HG02642 (cell line): ENCODE measurements at regions not wholly inside any gene's neighbourhood (a gene's known extent, or its start where the extent isn't known, plus 50 kb on each side); places are given as distances from the start of the nearest gene placed in this dataset.

Experiments used
- ATAC-seq: cut with Tn5 transposase; IDR thresholded peaks from one replicate; pipeline ENCODE4 v1.9.1; 2021; ENCODE audit warnings: mild to moderate bottlenecking; ENCODE audit not compliant: unreplicated experiment, poor library complexity

GRCh38 chr12:115222220-115222619 lies 538.2 kb upstream of the TBX3 start:
- ATAC-seq = no peak

GRCh38 chr12:115216301-115216700 lies 532.3 kb upstream of the TBX3 start:
- ATAC-seq = no peak

DNA sequence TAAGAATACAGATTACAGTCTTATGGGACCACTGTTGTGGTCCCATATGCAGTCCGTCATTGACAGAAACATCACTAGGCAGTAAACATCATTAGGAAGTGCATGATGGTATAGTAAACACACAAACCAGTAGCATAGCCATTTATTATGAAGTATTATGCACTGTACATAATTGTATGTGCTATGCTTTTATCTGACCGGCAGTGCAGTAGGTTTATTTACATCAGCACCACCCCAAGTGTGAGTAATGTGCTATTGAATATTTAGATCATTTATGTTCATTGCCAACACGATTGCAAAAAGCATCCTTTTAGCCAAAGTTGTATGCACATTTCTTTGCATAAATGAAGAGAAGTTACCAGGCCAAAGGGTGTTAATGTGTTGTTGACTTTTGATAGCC lies 531.6 kb upstream of the TBX3 start:
- no peak for ATAC-seq

- ATAC-seq = no peak
These were observed 529.6 kb upstream of the TBX3 start for GRCh38 chr12:115213538-115214016.

GRCh38 chr12:115213118-115213517 lies 529.1 kb upstream of the TBX3 start:
- no peak for ATAC-seq

GRCh38 chr12:115212356-115212755 lies 528.4 kb upstream of the TBX3 start:
- ATAC-seq = no peak

DNA sequence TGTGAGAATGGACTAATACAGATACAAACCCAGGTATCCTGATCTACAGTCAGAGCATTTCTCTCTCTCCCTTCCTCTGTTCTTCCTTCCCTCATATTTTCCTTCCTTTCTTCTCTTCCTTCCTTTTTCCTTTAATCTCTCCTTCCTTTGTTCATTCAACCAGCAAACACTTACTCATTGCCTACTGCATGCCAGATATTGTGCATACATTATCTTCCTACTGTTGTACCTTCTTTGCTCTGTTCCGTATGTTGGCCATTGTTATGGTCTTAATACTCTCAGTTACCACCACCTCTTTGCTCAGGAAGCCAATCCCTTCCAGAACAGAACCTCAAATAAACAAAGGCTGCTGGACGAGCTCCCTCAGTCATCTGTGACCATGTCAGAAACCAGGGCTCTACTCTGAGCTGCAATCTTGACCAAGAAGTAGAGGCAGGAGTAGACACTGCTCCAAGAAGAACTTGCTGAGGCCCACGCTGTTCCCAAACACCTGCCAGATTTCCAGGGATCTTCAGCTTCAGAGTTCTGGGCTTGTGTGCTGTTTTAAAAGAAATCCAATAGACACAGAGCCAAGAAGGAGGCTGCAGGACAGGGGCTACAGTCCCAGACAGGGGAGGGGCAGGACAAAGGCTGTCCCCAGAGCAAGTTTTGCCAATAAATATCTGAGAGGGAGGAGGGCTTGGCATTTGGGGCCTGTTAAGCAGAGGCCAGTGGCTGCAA lies 526.7 kb upstream of the TBX3 start:
- no peak for ATAC-seq

- ATAC-seq = no peak
These were observed 525.3 kb upstream of the TBX3 start for GRCh38 chr12:115209230-115209629.

- ATAC-seq = no peak
These were observed 524.1 kb upstream of the TBX3 start for GRCh38 chr12:115208098-115208497.

- ATAC-seq = no peak
These were observed 523.4 kb upstream of the TBX3 start for GRCh38 chr12:115207216-115207915.

DNA sequence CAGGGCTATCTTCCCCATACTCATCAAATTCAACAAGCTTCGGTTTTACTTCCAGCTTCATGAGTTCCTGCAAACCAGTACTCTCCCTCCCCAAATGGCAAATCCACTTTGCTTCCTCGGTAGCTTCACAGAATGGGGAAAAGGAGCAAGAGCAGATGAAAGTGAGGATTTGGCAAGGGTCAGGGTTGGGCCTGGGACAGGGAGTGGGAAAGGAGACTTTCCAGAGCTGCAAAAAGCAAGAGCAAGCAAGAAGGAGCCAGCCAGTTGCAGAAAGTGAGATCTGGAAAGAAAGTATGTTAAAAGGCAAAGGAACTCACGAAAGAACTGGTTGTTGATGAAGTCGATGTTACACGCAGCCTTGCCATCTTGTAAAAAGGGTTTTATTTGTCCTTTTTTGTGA lies 522.8 kb upstream of the TBX3 start:
- no peak for ATAC-seq

- no peak for ATAC-seq
These were observed 521.9 kb upstream of the TBX3 start for GRCh38 chr12:115205755-115206308.

GRCh38 chr12:115204957-115205754 lies 521.2 kb upstream of the TBX3 start:
- ATAC-seq = no peak

GRCh38 chr12:115203701-115204100 lies 519.7 kb upstream of the TBX3 start:
- no peak for ATAC-seq

DNA sequence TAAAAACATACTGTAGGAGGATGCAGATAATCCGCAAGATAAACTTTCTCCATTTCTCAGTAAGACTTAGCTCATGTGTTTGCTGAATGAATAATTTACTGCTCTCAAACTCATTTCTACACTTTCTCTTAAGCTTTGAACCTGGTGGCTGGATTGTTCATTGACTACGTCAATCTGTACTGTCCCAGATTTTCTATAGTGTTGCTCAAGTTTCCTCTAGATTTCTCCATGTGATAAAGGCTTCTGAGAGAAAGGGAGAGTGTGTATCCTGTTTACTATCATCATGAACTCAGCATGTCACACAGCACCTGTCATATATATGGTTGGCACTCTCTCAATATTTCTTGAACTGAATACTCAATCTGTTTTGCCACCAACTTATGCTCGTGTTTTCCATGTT lies 518.0 kb upstream of the TBX3 start:
- ATAC-seq = no peak

DNA sequence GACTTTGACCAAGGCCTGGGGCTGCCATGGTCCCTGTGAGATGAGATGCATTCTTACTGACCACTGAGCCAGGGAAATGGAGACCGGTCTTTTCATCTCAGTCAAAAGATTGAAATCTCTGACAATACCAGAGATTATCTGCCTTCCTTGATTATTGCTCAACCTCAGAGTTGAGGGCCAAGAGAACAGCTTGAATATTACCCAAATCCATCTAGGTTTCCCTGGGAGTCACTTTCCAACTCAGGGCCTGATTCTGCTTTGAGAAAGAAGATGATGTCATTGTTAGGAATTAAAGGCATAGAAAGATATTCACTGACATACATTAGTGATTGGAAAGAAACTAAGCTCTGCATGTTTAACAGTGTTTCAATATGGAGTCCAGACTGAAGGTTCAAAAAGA lies 515.9 kb upstream of the TBX3 start:
- ATAC-seq = no peak

- no peak for ATAC-seq
These were observed 510.9 kb upstream of the TBX3 start for GRCh38 chr12:115194857-115195256.

DNA sequence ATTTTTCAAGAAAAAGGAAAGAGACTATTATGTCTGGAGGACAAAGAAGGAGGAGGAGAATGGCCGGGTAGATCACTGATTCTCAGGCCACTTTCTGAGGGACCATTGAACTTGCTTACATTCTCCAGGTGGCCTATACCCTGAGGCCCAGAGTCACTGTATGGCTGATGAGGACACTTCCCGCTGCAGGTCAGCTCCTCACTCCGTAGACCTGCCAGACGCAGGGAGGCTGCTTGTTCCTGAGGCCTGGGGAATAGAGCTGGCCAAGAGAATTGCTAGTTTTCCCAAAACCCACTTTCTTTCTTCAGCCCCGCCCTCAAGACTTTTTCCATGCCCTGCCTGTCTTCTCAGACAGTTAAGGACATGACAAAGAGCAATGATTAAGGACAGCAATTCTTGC lies 510.5 kb upstream of the TBX3 start:
- no peak for ATAC-seq

DNA sequence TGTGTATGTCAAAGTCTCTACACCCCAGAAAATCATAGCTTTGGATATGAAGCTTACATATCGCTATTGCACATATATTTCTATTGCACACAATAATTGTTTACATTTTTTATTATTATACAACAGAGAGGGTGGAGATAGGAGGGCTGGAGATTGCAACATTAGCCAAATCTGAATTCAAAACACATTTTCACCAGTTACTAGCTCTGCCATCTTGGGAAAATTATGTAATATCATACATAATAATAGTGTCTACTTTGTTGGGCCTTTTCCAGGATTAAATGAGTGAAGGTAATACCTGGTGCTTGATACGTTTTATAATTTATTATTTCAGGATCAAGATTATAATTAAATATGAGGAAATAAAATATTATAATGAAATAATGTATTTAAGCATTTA lies 507.4 kb upstream of the TBX3 start:
- no peak for ATAC-seq

DNA sequence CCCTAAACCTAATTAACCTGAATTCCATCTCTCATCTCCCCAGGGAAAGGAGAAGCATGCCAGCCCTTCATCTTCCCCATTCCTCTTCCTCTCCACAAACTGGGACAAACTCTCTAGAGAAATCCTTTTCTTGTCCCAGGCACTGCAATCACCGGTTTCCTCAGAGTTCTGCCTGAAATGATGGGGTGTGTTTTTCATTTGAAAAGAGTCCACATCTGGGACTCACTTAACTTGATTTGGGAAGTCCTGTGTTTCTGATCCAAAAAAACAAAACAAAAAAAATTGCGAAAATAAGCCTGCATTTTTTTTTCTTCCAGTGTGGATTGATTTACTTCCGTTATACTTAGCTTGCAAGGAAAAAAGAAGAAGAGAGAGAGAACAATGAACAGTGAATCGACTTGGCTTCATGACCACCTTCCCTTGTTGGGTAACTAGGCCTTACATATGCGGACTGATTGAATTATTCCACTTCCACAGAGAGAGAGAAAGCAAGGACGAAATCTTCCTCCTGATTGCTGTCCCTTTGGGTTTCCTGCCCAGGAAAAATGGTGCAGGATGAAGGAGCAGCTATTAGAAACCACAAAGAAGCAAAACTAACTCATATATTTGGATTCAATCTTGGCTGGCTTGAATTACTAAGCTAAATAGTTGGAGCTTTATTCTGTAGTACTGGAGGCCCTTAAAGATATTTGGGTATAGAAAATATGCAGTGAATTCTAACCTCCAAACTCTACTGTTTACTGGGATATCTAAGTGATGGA lies 506.2 kb upstream of the TBX3 start:
- ATAC-seq = no peak
